Testis (tissue), 2 donors: ENCODE measurements at regions not wholly inside any gene's neighbourhood (a gene's known extent, or its start where the extent isn't known, plus 50 kb on each side); places are given as distances from the start of the nearest gene placed in this dataset.

Source experiments
- DNase-seq: peaks from one replicate; pipeline ENCODE4 v3.0.0-alpha.2; 2019
- H3K27ac ChIP-seq, 2 donors: fragments of 200-600 bp; sonication (generic); one replicate each; pipeline ENCODE4 v1.5.1; 2019
- H3K27me3 ChIP-seq: fragments of 200-600 bp; sonication (generic); one replicate; pipeline ENCODE4 v1.5.1; 2019
- H3K36me3 ChIP-seq: fragments of 200-600 bp; sonication (generic); one replicate; pipeline ENCODE4 v1.5.1; 2017; ENCODE audit warnings: low read depth; ENCODE audit errors: missing control alignments
- H3K4me1 ChIP-seq: fragments of 200-600 bp; sonication (generic); one replicate; pipeline ENCODE4 v1.5.1; 2019
- H3K4me3 ChIP-seq, 2 donors: fragments of 200-600 bp; sonication (generic); one replicate each; pipeline ENCODE4 v1.5.1; 2017 to 2019
- H3K9me3 ChIP-seq: fragments of 200-600 bp; sonication (generic); one replicate; pipeline ENCODE4 v1.5.1; 2017
- POLR2A ChIP-seq: fragments of 450-650 bp; IDR thresholded peaks from one replicate; pipeline ENCODE4 v1.6.1; 2017; ENCODE audit warnings: antibody characterized with exemption, mild to moderate bottlenecking, moderate library complexity
- WGBS, 2 donors: methylation state at CpG; one replicate each; pipeline ENCODE4 v1.1.5; 2018; 5-methylcytosine and 5-hydroxymethylcytosine counted together
- intact Hi-C: fragments of 100-400 bp; cut with DNase I; formaldehyde crosslinking; loops from one replicate; pipeline ENCODE4 v1.15.1; 2023; ENCODE audit warnings: low total_unique reads
- TF ChIP-seq, protein P1 (sequence below), 3 experiments: fragments of 450-650 bp in 2 of 3; fragments of 200-600 bp in 1 of 3; sonication (generic) in 1 of 3; IDR thresholded peaks; one replicate each; pipeline ENCODE4 v1.5.1; 2016 to 2019; ENCODE audit warnings: antibody characterized with exemption in 3 of 3, mild to moderate bottlenecking in 2 of 3, moderate library complexity in 1 of 3

DNA sequence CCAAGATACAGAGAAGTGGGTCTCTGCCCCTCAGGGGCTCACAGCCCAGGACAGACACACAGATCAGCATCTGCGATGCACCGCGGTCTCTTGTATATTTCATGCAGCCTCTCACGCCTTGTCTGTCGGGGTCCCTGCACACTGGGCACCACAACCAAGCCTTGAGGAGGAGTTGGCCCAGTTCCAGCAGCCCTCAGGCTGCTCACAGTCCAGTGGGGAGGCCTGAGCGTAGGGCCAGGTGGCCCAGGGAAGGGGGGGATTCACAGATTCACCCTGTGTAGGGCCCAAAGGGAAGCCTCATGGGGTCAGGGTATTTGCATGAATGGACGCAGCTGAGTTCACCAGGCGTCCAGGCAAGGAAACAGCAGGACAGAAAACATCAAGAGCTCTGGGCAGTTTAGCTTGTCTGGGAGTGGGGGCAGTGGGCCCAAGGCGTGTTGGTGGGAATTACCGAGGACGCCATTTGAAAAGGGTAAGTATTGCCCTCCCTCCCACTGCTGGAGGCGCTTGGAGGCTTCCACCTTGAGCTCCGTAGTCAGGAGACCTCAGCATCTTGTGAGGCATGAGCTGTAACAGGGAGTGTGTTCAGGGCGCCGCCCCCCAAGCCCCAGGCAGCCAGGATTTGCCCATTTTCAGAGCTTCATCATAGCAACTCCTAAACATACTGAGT is 129.1 kb upstream of the CHST15 start:
- Histone ChIP-seq H3K4me1 (no peaks in the 10 kb centered on the region), H3K27me3 (no peaks in the 10 kb centered on the region), H3K36me3 (no peaks in the 10 kb centered on the region), H3K9me3 (no peaks in the 10 kb centered on the region), H3K27ac (no peak overlapping the region), H3K4me3 (no peak overlapping the region)
- DNase-seq: no peak
- TF ChIP-seq, protein P1, sequence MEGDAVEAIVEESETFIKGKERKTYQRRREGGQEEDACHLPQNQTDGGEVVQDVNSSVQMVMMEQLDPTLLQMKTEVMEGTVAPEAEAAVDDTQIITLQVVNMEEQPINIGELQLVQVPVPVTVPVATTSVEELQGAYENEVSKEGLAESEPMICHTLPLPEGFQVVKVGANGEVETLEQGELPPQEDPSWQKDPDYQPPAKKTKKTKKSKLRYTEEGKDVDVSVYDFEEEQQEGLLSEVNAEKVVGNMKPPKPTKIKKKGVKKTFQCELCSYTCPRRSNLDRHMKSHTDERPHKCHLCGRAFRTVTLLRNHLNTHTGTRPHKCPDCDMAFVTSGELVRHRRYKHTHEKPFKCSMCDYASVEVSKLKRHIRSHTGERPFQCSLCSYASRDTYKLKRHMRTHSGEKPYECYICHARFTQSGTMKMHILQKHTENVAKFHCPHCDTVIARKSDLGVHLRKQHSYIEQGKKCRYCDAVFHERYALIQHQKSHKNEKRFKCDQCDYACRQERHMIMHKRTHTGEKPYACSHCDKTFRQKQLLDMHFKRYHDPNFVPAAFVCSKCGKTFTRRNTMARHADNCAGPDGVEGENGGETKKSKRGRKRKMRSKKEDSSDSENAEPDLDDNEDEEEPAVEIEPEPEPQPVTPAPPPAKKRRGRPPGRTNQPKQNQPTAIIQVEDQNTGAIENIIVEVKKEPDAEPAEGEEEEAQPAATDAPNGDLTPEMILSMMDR (IDR thresholded peaks at IDR 0.05): no peak
- TF ChIP-seq POLR2A: no peak
- intact Hi-C loops: no loop called here
- 71 to 88% methylated on average over 6 to 14 of the region's 15 CpGs for WGBS, 2 donors

DNA sequence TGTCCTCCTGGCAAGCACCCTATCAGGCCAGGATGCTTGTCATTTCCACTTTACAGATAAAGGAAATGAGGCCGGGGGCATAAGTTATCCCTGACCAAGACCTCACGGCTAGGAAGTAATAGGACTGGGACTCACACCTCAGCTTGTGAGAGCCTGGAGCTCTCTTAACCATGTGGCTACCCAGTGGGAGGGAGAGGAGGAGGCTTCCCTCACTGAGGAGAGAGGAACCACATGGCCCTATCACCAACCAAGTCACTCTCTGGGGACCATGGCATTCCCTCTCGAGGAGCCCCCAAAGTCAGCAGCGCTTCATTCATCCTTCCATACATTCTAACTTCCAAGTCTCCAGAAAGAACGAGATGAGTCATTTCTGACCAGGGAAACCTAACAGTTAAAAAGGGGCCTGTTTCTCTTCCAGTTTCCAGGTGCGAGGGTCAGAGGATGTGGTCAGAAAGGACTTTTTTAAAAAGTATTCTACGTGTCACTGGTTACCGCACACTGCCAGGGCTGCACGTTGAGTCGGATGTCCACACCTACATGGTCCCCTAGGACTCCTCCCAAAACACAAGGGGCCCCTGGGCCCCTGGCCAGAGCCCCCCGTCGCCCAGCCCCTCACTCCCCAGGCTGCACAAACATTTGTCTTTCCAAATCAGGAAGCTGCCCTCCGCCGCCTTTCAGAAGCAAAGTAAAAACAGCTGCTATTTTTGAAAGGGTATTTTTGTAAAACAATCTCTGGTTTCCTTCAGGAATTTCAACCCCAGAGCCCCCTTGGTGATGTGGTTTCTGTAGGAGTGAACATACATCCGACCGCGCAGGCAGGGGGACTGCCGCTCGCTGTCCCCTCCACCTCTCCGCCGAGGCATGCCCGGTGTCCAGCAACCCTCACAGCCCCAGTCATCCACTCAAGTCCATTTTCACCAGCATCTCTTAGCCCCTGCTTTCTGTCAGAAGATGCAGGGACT is 128.2 kb upstream of the CHST15 start:
- no peaks in the 10 kb centered on the region for H3K4me1 ChIP-seq
- no peaks in the 10 kb centered on the region for H3K27me3 ChIP-seq
- intact Hi-C loops: no loop called here
- no peaks in the 10 kb centered on the region for H3K36me3 ChIP-seq
- no peak for DNase-seq
- WGBS, 2 donors: 56 to 57% methylated on average over 20 to 22 of the region's 22 CpGs
- no peaks in the 10 kb centered on the region for H3K9me3 ChIP-seq
- H3K27ac ChIP-seq: no peak overlapping the region
- no peak overlapping the region for H3K4me3 ChIP-seq
- TF ChIP-seq, protein P1 (IDR thresholded peaks at IDR 0.05): no peak
- TF ChIP-seq POLR2A: no peak

DNA sequence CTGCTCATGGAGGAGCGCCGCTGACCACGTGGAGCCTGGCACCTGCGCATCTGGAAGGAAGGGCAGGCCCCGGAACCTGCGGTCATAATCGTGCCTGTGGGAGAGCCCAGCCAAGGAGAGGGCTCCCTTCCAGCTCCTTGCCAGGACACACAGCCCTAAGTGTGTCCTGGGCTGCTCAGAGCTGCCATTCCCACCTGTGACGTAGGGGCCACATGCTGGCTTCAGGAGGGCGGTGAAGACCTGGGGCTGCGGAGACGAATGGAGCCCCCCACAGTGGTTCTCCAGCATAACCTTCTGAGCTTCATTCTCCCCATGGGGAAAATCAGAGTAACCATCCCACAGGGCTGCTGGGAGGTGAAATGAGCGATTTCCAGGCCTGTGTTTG is 127.6 kb upstream of the CHST15 start:
- intact Hi-C loops: no loop called here
- H3K4me3 ChIP-seq: no peak overlapping the region
- TF ChIP-seq, protein P1 (IDR thresholded peaks at IDR 0.05): no peak
- TF ChIP-seq POLR2A: no peak

DNA sequence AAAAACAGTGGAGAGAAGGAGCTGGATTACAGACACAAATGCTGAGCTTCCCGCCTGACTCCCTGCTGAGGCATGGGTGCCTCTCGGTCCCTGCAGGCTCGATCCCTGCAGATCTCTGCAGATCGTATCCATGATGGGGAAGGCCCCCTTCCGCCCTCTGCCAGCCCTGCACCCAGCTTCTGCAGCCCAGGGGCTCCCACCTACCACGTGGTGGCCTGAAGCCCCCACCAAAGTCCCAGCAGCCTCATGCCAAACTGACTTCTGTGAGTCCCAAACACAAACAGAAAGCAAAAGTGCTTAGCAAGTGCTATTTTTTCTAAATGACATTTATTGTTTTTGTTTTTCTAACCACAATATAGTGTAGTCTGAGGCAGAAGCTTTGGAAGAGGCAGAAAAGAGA is 127.1 kb upstream of the CHST15 start:
- Histone ChIP-seq H3K4me3 (no peak overlapping the region), H3K9me3 (no peaks in the 10 kb centered on the region), H3K4me1 (no peaks in the 10 kb centered on the region), H3K36me3 (no peaks in the 10 kb centered on the region), H3K27ac (no peak overlapping the region), H3K27me3 (no peaks in the 10 kb centered on the region)
- WGBS, 2 donors: 54 to 62% methylated on average over 6 of the region's 6 CpGs
- TF ChIP-seq, protein P1 (IDR thresholded peaks at IDR 0.05): no peak
- TF ChIP-seq POLR2A: no peak
- intact Hi-C loops: no loop called here
- DNase-seq: no peak

More for the DNA sequence above, 127.6 kb upstream of the CHST15 start:
- Histone ChIP-seq H3K9me3 (no peaks in the 10 kb centered on the region), H3K27me3 (no peaks in the 10 kb centered on the region), H3K4me1 (no peaks in the 10 kb centered on the region), H3K36me3 (no peaks in the 10 kb centered on the region), H3K27ac (no peak overlapping the region)
- WGBS, 2 donors: 70 to 78% methylated on average over 7 to 12 of the region's 12 CpGs
- DNase-seq: no peak
